ENCODE measurements at regions not wholly inside any gene's neighbourhood (a gene's known extent, or its start where the extent isn't known, plus 50 kb on each side); places are given as distances from the start of the nearest gene placed in this dataset.

- Histone ChIP-seq H4K20me1 (ENCODE audit: insufficient read depth, low read length) (no peaks in the 10 kb centered on the region), H3K4me3 (replicated peaks in 1 of 3; ENCODE audit: insufficient read depth in 1 of 3, low read depth in 2 of 3, low read length in 3 of 3) (no peak overlapping the region), H3K27ac (ENCODE audit: extremely low read length, insufficient read depth, low read length) (no peak overlapping the region), H2AFZ (ENCODE audit: low read length) (no peak overlapping the region), H3K79me2 (ENCODE audit: insufficient read depth, low read length) (no peaks in the 10 kb centered on the region), H3K4me1 (ENCODE audit: insufficient read depth, low read length) (no peaks in the 10 kb centered on the region), H3K9me3 (ENCODE audit: low read length) (no peaks in the 10 kb centered on the region), H3K4me2 (ENCODE audit: low read depth, low read length) (no peak overlapping the region), H3K9ac (ENCODE audit: insufficient read depth, low read depth, low read length) (no peak overlapping the region), H3K27me3 (ENCODE audit: control insufficient read depth in 1 of 2, insufficient read depth in 2 of 2, low read length in 2 of 2) (no peaks in the 10 kb centered on the region), H3K36me3 (replicated peaks in 1 of 2; ENCODE audit: control insufficient read depth in 1 of 2, insufficient read depth in 2 of 2, low read length in 2 of 2) (no peaks in the 10 kb centered on the region)
- 2% methylated on average over 2 of the region's 2 CpGs for WGBS (ENCODE audit: low lambda C conversion rate)
- no peak for ATAC-seq
- no peak for DNase-seq (ENCODE audit: low spot score)
- no peak for FAIRE-seq
- no TSS peak for BruUV-seq (replicated peaks)
- POLR2A ChIA-PET = no interaction called here
- in situ Hi-C loops (cut with HindIII; ENCODE audit: extremely low pct_ligation_motif_present, low pct_unique_long_range_greater_than_20kb) = no loop called here
- TF ChIP-seq RXRB (CRISPR knock-in tag; IDR thresholded peaks at IDR 0.05; ENCODE audit: borderline replicate concordance) (no peak), ZNF350 (CRISPR knock-in tag; IDR thresholded peaks at IDR 0.05; ENCODE audit: borderline replicate concordance, low read depth) (no peak), ZSCAN25 (CRISPR knock-in tag; IDR thresholded peaks at IDR 0.05) (no peak), NFE2L2 (IDR thresholded peaks at IDR 0.05; ENCODE audit: low read length) (no peak), RARG (CRISPR knock-in tag; IDR thresholded peaks at IDR 0.05; ENCODE audit: low read depth) (no peak), NR3C1 (CRISPR knock-in tag; IDR thresholded peaks at IDR 0.05) (no peak), ZNF468 (CRISPR knock-in tag; IDR thresholded peaks at IDR 0.05) (no peak), ZNF510 (CRISPR knock-in tag; IDR thresholded peaks at IDR 0.05; ENCODE audit: low read depth) (no peak), RBM39 (IDR thresholded peaks at IDR 0.05; ENCODE audit: low read depth, low read length, poor library complexity, severe bottlenecking) (no peak), SMYD3 (CRISPR knock-in tag; IDR thresholded peaks at IDR 0.05) (no peak), PAX8 (CRISPR knock-in tag; IDR thresholded peaks at IDR 0.05; ENCODE audit: borderline replicate concordance) (no peak), NFKBIZ (CRISPR knock-in tag; IDR thresholded peaks at IDR 0.05) (no peak), MIXL1 (CRISPR knock-in tag; IDR thresholded peaks at IDR 0.05) (no peak), HNRNPLL (IDR thresholded peaks at IDR 0.05; ENCODE audit: low read depth, low read length, poor library complexity, severe bottlenecking) (no peak), ZHX1 (CRISPR knock-in tag; IDR thresholded peaks at IDR 0.05; ENCODE audit: low read depth) (no peak)
- TF ChIP-seq, protein P1, sequence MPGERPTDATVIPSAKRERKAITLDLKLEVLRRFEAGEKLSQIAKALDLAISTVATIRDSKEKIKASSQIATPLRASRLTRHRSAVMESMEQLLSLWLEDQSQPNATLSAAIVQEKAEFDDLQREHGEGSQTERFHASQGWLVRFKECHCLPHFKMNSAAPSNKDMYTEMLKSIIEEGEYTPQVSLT (CRISPR knock-in tag; IDR thresholded peaks at IDR 0.05; ENCODE audit: borderline replicate concordance, low read depth) = no peak
- TF ChIP-seq, protein P2, sequence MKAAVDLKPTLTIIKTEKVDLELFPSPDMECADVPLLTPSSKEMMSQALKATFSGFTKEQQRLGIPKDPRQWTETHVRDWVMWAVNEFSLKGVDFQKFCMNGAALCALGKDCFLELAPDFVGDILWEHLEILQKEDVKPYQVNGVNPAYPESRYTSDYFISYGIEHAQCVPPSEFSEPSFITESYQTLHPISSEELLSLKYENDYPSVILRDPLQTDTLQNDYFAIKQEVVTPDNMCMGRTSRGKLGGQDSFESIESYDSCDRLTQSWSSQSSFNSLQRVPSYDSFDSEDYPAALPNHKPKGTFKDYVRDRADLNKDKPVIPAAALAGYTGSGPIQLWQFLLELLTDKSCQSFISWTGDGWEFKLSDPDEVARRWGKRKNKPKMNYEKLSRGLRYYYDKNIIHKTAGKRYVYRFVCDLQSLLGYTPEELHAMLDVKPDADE (CRISPR knock-in tag; IDR thresholded peaks at IDR 0.05) = no peak
- intact Hi-C loops (cut with micrococcal nuclease; ENCODE audit: unreplicated experiment) = no loop called here
- CTCF ChIA-PET (ENCODE audit: low intra/inter-chr PET ratio, low total read pairs) = no interaction called here
These were observed 772.9 kb upstream of the SLITRK6 start for GRCh38 chr13:86572115-86572514.

All from HepG2 (cell line).